ENCODE measurements at regions not wholly inside any gene's neighbourhood (a gene's known extent, or its start where the extent isn't known, plus 50 kb on each side); places are given as distances from the start of the nearest gene placed in this dataset.

- TF ChIP-seq CTCF (conservative IDR thresholded peaks at IDR 0.05; ENCODE audit: low read length) (no peak), EZH2phosphoT487 (IDR thresholded peaks at IDR 0.05; ENCODE audit: borderline replicate concordance, low read depth, low read length) (no peak)
Observed at GRCh38 chr5:8456846-8457186, 587.9 kb downstream of the MTRR start.
